ENCODE measurements at regions not wholly inside any gene's neighbourhood (a gene's known extent, or its start where the extent isn't known, plus 50 kb on each side); places are given as distances from the start of the nearest gene placed in this dataset.

- TF ChIP-seq CTCF (IDR thresholded peaks at IDR 0.05) = no peak
- TF ChIP-seq TFCP2L1 (CRISPR knock-in tag; IDR thresholded peaks at IDR 0.05) = no peak
- no peak for TF ChIP-seq RFX5 (IDR thresholded peaks at IDR 0.05)
- TF ChIP-seq E2F6 (IDR thresholded peaks at IDR 0.05; ENCODE audit: borderline replicate concordance, low read depth) = no peak
- TF ChIP-seq ZSCAN20 (CRISPR knock-in tag; IDR thresholded peaks at IDR 0.05) = no peak
- no peak for TF ChIP-seq NR3C1 (IDR thresholded peaks at IDR 0.05)
- no peak for TF ChIP-seq MAX (IDR thresholded peaks at IDR 0.05)
- TF ChIP-seq RCOR1 (IDR thresholded peaks at IDR 0.05; ENCODE audit: low read depth, low read length) = no peak
- TF ChIP-seq REST (IDR thresholded peaks at IDR 0.05) = no peak
- TF ChIP-seq EP300 (IDR thresholded peaks at IDR 0.05) = no peak
Measured at GRCh38 chr19:28977826-28978225, 235.1 kb downstream of the UQCRFS1 start.

Data from A549 (cell line).